ENCODE measurements at regions not wholly inside any gene's neighbourhood (a gene's known extent, or its start where the extent isn't known, plus 50 kb on each side); places are given as distances from the start of the nearest gene placed in this dataset.
A peak's percentile ranks its signal among the peaks of the same experiment; 100 is the strongest.
"Not testable (repeated sequence)": the region's sequence is repeated elsewhere in the genome, so short reads cannot be mapped to it uniquely, and the experiment has no call there.

DNA sequence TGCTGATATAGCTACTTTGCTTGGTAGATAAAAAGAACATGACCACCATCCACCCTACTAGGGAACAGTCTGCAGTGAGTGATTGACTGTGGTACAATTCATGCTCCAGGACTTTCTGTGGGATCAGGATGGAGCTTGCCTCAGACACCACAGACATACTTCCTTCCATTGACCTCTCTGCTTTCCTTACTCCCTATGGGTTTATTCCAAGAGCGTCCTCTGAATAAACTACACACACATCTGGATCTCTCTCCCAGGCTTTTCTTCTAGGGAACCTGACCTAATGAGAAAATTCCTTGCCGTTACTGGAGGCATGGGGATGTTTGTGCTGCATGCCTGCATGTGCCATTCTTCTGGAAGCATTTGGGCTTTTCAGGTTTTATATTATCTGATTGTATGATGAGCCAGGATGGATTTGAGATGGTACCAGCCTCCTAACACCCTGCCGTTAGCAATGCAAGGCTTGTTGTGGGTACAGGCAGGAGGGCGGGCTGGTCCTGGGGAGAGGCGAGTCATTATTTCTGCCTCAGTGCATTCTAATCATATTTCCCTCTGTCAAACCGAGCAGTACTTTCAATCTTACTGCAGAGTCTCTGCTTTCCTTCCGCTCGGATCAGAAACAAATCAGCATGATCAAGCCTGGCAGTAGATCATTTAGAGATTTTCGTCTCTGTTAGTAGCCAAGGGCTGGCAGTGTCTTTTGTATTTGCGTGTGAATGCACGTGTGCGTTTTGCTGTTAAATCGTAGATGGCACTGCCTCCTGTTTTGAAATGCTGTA is 279.2 kb downstream of the PDCD6IP start:
- WGBS (ENCODE audit: insufficient coverage): 100% methylated on average over 11 of the region's 13 CpGs
- ChIA-PET POLR2A (no interaction called here), CTCF (no interaction called here)
- H3K4me1 ChIP-seq (ENCODE audit: control extremely low read depth in 1 of 4, control insufficient read depth in 4 of 4, insufficient read depth in 4 of 4, low read length in 3 of 4): peaks cover 0 to 23% (median 6%) of the 10 kb centered on the region in 4 experiments
- no peaks in the 10 kb centered on the region for H3K27me3 ChIP-seq (replicated peaks in 2 of 5; ENCODE audit: control insufficient read depth in 4 of 5, insufficient read depth in 5 of 5, low read length in 4 of 5)
- no peak overlapping the region for H3K27ac ChIP-seq (ENCODE audit: insufficient read depth in 1 of 2, low read depth in 1 of 2, low read length in 2 of 2, poor library complexity in 1 of 2, severe bottlenecking in 2 of 2)
- no peaks in the 10 kb centered on the region for H3K36me3 ChIP-seq (ENCODE audit: control insufficient read depth in 4 of 4, insufficient read depth in 4 of 4, low read length in 3 of 4)
- H3K9me3 ChIP-seq (ENCODE audit: control extremely low read depth in 1 of 5, control insufficient read depth in 4 of 5, insufficient read depth in 2 of 5, low read depth in 1 of 5, low read length in 4 of 5): no peaks in the 10 kb centered on the region
- no peak overlapping the region for H3K4me3 ChIP-seq (ENCODE audit: control insufficient read depth in 1 of 7, extremely low read depth in 1 of 7, insufficient read depth in 4 of 7, low read depth in 2 of 7, low read length in 6 of 7)
- no peak for DNase-seq

- Histone ChIP-seq H3K4me3 (ENCODE audit: control insufficient read depth in 1 of 7, extremely low read depth in 1 of 7, insufficient read depth in 4 of 7, low read depth in 2 of 7, low read length in 6 of 7) (no peak overlapping the region), H3K36me3 (ENCODE audit: control insufficient read depth in 4 of 4, insufficient read depth in 4 of 4, low read length in 3 of 4) (no peaks in the 10 kb centered on the region), H3K4me1 (ENCODE audit: control extremely low read depth in 1 of 4, control insufficient read depth in 4 of 4, insufficient read depth in 4 of 4, low read length in 3 of 4) (peaks cover 0 to 15% (median 4%) of the 10 kb centered on the region in 4 experiments), H3K27me3 (replicated peaks in 2 of 5; ENCODE audit: control insufficient read depth in 4 of 5, insufficient read depth in 5 of 5, low read length in 4 of 5) (no peaks in the 10 kb centered on the region), H3K9me3 (ENCODE audit: control extremely low read depth in 1 of 5, control insufficient read depth in 4 of 5, insufficient read depth in 2 of 5, low read depth in 1 of 5, low read length in 4 of 5) (no peaks in the 10 kb centered on the region), H3K27ac (ENCODE audit: insufficient read depth in 1 of 2, low read depth in 1 of 2, low read length in 2 of 2, poor library complexity in 1 of 2, severe bottlenecking in 2 of 2) (no peak overlapping the region)
- ChIA-PET POLR2A (no interaction called here), CTCF (interaction anchor here (1.1 kb wide), 1 partner anchor 34 kb away, joined by 4 read pairs; no protein-coding TSS in a partner anchor)
- no peak for DNase-seq
- WGBS (ENCODE audit: insufficient coverage): 100% methylated on average over 1 of the region's 2 CpGs
Observed at GRCh38 chr3:34078418-34078817, 280.0 kb downstream of the PDCD6IP start.

GRCh38 chr3:34079849-34080248 is 281.4 kb downstream of the PDCD6IP start:
- H3K27ac ChIP-seq (ENCODE audit: insufficient read depth in 1 of 2, low read depth in 1 of 2, low read length in 2 of 2, poor library complexity in 1 of 2, severe bottlenecking in 2 of 2); POLR2A ChIA-PET; H3K9me3 ChIP-seq (ENCODE audit: control extremely low read depth in 1 of 5, control insufficient read depth in 4 of 5, insufficient read depth in 2 of 5, low read depth in 1 of 5, low read length in 4 of 5); H3K4me1 ChIP-seq (ENCODE audit: control extremely low read depth in 1 of 4, control insufficient read depth in 4 of 4, insufficient read depth in 4 of 4, low read length in 3 of 4); CTCF ChIA-PET; H3K27me3 ChIP-seq (replicated peaks in 2 of 5; ENCODE audit: control insufficient read depth in 4 of 5, insufficient read depth in 5 of 5, low read length in 4 of 5); H3K36me3 ChIP-seq (ENCODE audit: control insufficient read depth in 4 of 4, insufficient read depth in 4 of 4, low read length in 3 of 4); DNase-seq; H3K4me3 ChIP-seq (ENCODE audit: control insufficient read depth in 1 of 7, extremely low read depth in 1 of 7, insufficient read depth in 4 of 7, low read depth in 2 of 7, low read length in 6 of 7): not testable (repeated sequence)
- no CpG with 5 or more reads among the region's 3 CpGs for whole genome bisulfite sequencing (ENCODE audit: insufficient coverage)

GRCh38 chr3:34090379-34090778 is 291.9 kb downstream of the PDCD6IP start:
- H3K27me3 ChIP-seq (replicated peaks in 2 of 5; ENCODE audit: control insufficient read depth in 4 of 5, insufficient read depth in 5 of 5, low read length in 4 of 5); H3K4me3 ChIP-seq (ENCODE audit: control insufficient read depth in 1 of 7, extremely low read depth in 1 of 7, insufficient read depth in 4 of 7, low read depth in 2 of 7, low read length in 6 of 7); POLR2A ChIA-PET; H3K27ac ChIP-seq (ENCODE audit: insufficient read depth in 1 of 2, low read depth in 1 of 2, low read length in 2 of 2, poor library complexity in 1 of 2, severe bottlenecking in 2 of 2); H3K9me3 ChIP-seq (ENCODE audit: control extremely low read depth in 1 of 5, control insufficient read depth in 4 of 5, insufficient read depth in 2 of 5, low read depth in 1 of 5, low read length in 4 of 5); H3K36me3 ChIP-seq (ENCODE audit: control insufficient read depth in 4 of 4, insufficient read depth in 4 of 4, low read length in 3 of 4); CTCF ChIA-PET; H3K4me1 ChIP-seq (ENCODE audit: control extremely low read depth in 1 of 4, control insufficient read depth in 4 of 4, insufficient read depth in 4 of 4, low read length in 3 of 4); DNase-seq: not testable (repeated sequence)
- WGBS (ENCODE audit: insufficient coverage): 93% methylated on average over 3 of the region's 7 CpGs

- POLR2A ChIA-PET: no interaction called here
- H3K4me1 ChIP-seq (ENCODE audit: control extremely low read depth in 1 of 4, control insufficient read depth in 4 of 4, insufficient read depth in 4 of 4, low read length in 3 of 4): no peaks in the 10 kb centered on the region
- no peak overlapping the region for H3K4me3 ChIP-seq (ENCODE audit: control insufficient read depth in 1 of 7, extremely low read depth in 1 of 7, insufficient read depth in 4 of 7, low read depth in 2 of 7, low read length in 6 of 7)
- 96% methylated on average over 4 of the region's 4 CpGs for WGBS (ENCODE audit: insufficient coverage)
- no peaks in the 10 kb centered on the region for H3K27me3 ChIP-seq (replicated peaks in 2 of 5; ENCODE audit: control insufficient read depth in 4 of 5, insufficient read depth in 5 of 5, low read length in 4 of 5)
- no peak for DNase-seq
- H3K9me3 ChIP-seq (ENCODE audit: control extremely low read depth in 1 of 5, control insufficient read depth in 4 of 5, insufficient read depth in 2 of 5, low read depth in 1 of 5, low read length in 4 of 5): no peaks in the 10 kb centered on the region
- H3K36me3 ChIP-seq (ENCODE audit: control insufficient read depth in 4 of 4, insufficient read depth in 4 of 4, low read length in 3 of 4): no peaks in the 10 kb centered on the region
- CTCF ChIA-PET: no interaction called here
- H3K27ac ChIP-seq (ENCODE audit: insufficient read depth in 1 of 2, low read depth in 1 of 2, low read length in 2 of 2, poor library complexity in 1 of 2, severe bottlenecking in 2 of 2): no peak overlapping the region
Observed at GRCh38 chr3:34090876-34091275, 292.4 kb downstream of the PDCD6IP start.

DNA sequence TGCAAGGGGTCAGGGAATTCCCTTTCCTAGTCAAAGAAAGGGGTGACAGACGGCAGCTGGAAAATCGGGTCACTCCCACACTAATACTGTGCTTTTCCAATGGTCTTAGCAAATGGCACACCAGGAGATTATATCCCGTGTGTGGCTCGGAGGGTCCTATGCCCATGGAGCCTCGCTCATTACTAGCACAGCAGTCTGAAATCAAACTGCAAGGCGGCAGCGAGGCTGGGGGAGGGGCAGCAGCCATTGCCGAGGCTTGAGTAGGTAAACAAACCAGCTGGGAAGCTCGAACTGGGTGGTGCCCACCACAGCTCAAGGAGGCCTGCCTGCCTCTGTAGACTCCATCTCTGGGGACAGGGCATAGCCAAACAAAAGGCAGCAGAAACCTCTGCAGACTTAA is 295.9 kb downstream of the PDCD6IP start:
- POLR2A ChIA-PET; H3K4me3 ChIP-seq (ENCODE audit: control insufficient read depth in 1 of 7, extremely low read depth in 1 of 7, insufficient read depth in 4 of 7, low read depth in 2 of 7, low read length in 6 of 7); H3K27ac ChIP-seq (ENCODE audit: insufficient read depth in 1 of 2, low read depth in 1 of 2, low read length in 2 of 2, poor library complexity in 1 of 2, severe bottlenecking in 2 of 2); H3K9me3 ChIP-seq (ENCODE audit: control extremely low read depth in 1 of 5, control insufficient read depth in 4 of 5, insufficient read depth in 2 of 5, low read depth in 1 of 5, low read length in 4 of 5); DNase-seq; H3K27me3 ChIP-seq (replicated peaks in 2 of 5; ENCODE audit: control insufficient read depth in 4 of 5, insufficient read depth in 5 of 5, low read length in 4 of 5); CTCF ChIA-PET; H3K36me3 ChIP-seq (ENCODE audit: control insufficient read depth in 4 of 4, insufficient read depth in 4 of 4, low read length in 3 of 4); H3K4me1 ChIP-seq (ENCODE audit: control extremely low read depth in 1 of 4, control insufficient read depth in 4 of 4, insufficient read depth in 4 of 4, low read length in 3 of 4): not testable (repeated sequence)
- 100% methylated on average over 6 of the region's 9 CpGs for WGBS (ENCODE audit: insufficient coverage)

- H3K9me3 ChIP-seq (ENCODE audit: control extremely low read depth in 1 of 5, control insufficient read depth in 4 of 5, insufficient read depth in 2 of 5, low read depth in 1 of 5, low read length in 4 of 5): peaks cover 0 to 3% (median 0%) of the 10 kb centered on the region in 5 experiments
- no peak overlapping the region for H3K27ac ChIP-seq (ENCODE audit: insufficient read depth in 1 of 2, low read depth in 1 of 2, low read length in 2 of 2, poor library complexity in 1 of 2, severe bottlenecking in 2 of 2)
- H3K27me3 ChIP-seq (replicated peaks in 2 of 5; ENCODE audit: control insufficient read depth in 4 of 5, insufficient read depth in 5 of 5, low read length in 4 of 5): no peaks in the 10 kb centered on the region
- peak in 2 of 3 donors; percentile 62 to 76 for DNase-seq
- ChIA-PET CTCF (interaction anchor here (1.0 kb wide), 1 partner anchor 8 kb away, joined by 3 read pairs; no protein-coding TSS in a partner anchor), POLR2A (no interaction called here)
- no peaks in the 10 kb centered on the region for H3K36me3 ChIP-seq (ENCODE audit: control insufficient read depth in 4 of 4, insufficient read depth in 4 of 4, low read length in 3 of 4)
- WGBS (ENCODE audit: insufficient coverage): 63% methylated on average over 3 of the region's 4 CpGs
- no peak overlapping the region for H3K4me3 ChIP-seq (ENCODE audit: control insufficient read depth in 1 of 7, extremely low read depth in 1 of 7, insufficient read depth in 4 of 7, low read depth in 2 of 7, low read length in 6 of 7)
- peaks cover 0 to 8% (median under 1%) of the 10 kb centered on the region in 4 experiments for H3K4me1 ChIP-seq (ENCODE audit: control extremely low read depth in 1 of 4, control insufficient read depth in 4 of 4, insufficient read depth in 4 of 4, low read length in 3 of 4)
Observed at GRCh38 chr3:34102288-34102687, 303.9 kb downstream of the PDCD6IP start.
